ENCODE measurements at regions not wholly inside any gene's neighbourhood (a gene's known extent, or its start where the extent isn't known, plus 50 kb on each side); places are given as distances from the start of the nearest gene placed in this dataset.

DNA sequence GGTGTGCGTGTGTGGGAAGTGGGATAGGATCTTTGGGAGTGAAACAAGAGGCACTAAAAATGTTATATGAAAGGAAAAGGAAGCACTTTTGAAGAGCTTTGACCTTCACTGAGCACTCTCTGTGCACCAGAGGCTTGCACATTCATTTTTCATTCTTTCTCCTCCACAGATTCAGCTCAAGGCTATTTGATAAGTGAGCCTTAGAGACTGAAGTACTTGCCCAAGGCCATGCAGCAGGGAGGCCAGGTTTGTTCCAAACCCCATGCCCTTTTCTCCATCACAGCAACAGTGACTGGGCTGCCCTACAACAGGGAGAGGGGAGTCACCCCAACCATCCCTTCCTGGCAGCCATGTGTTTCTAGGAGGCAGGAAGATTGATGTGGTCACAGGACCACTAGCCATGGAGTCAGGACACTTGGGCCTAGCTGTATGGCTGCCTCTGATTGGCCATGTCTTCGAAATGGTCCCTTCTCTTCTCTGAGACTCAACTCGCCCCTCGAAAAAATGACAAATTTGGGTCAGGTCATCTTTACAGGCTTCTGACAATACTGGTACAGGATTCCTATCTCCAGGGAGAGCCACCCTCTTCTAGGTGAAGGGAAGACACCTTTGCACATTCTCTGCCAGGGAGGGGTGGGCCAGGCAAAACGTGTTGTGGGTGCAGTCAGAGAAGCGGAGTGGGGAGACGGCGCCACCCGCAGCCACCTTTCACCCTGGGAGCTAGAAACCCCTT is 123.5 kb upstream of the MYCN start:
- H3K27ac ChIP-seq (ENCODE audit: low read depth, low read length) = no peak overlapping the region

DNA sequence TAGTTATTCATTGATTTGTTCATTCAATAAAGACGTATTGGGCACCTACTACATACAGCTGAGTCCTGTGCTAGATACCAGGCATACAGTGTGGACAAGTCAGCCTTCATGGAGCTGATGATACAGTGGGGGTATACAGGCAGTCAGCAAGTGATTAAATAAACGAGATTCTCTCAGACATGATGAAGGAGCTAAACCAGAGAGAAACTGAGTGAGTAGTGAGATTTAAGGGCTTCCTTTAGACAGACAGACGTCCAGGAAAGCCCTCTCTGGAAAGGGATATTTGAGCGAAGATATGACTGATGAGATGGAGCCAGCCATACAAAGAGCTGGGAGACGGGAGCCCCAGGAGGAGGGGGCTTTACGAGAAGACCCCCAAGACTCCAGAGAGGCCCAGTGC is 122.6 kb upstream of the MYCN start:
- 82% methylated on average over 6 of the region's 6 CpGs for WGBS (ENCODE audit: insufficient coverage)
- H3K27ac ChIP-seq (ENCODE audit: low read depth, low read length) = no peak overlapping the region
- H3K36me3 ChIP-seq (ENCODE audit: control insufficient read depth, insufficient read depth, low read length) = no peaks in the 10 kb centered on the region

More for the DNA sequence above, 123.5 kb upstream of the MYCN start:
- no peak overlapping the region for H3K4me3 ChIP-seq (ENCODE audit: low read depth, low read length)
- H3K4me1 ChIP-seq (ENCODE audit: control insufficient read depth, insufficient read depth, low read length) = peaks cover 25% of the 10 kb centered on the region
- no peaks in the 10 kb centered on the region for H3K9me3 ChIP-seq (ENCODE audit: control insufficient read depth, insufficient read depth, low read length)
- peaks cover 6% of the 10 kb centered on the region for H3K27me3 ChIP-seq (ENCODE audit: control insufficient read depth, insufficient read depth, low read length)
- no peaks in the 10 kb centered on the region for H3K36me3 ChIP-seq (ENCODE audit: control insufficient read depth, insufficient read depth, low read length)
- 87% methylated on average over 6 of the region's 9 CpGs for WGBS (ENCODE audit: insufficient coverage)
- DNase-seq (ENCODE audit: low read depth in 4 of 6, low spot score in 6 of 6) = no peak

GRCh38 chr2:15818318-15818753 is 122.0 kb upstream of the MYCN start:
- peaks cover 6% of the 10 kb centered on the region for H3K27me3 ChIP-seq (ENCODE audit: control insufficient read depth, insufficient read depth, low read length)
- no peak overlapping the region for H3K27ac ChIP-seq (ENCODE audit: low read depth, low read length)
- 28% methylated on average over 13 of the region's 14 CpGs for WGBS (ENCODE audit: insufficient coverage)
- no peak overlapping the region for H3K4me3 ChIP-seq (ENCODE audit: low read depth, low read length)
- H3K4me1 ChIP-seq (ENCODE audit: control insufficient read depth, insufficient read depth, low read length) = peaks cover 25% of the 10 kb centered on the region
- H3K9me3 ChIP-seq (ENCODE audit: control insufficient read depth, insufficient read depth, low read length) = no peaks in the 10 kb centered on the region
- H3K36me3 ChIP-seq (ENCODE audit: control insufficient read depth, insufficient read depth, low read length) = no peaks in the 10 kb centered on the region
- DNase-seq (ENCODE audit: low read depth in 4 of 6, low spot score in 6 of 6) = peak in 2 of 6 donors; percentile 44 to 78

More for the DNA sequence above, 122.6 kb upstream of the MYCN start:
- no peak for DNase-seq (ENCODE audit: low read depth in 4 of 6, low spot score in 6 of 6)
- no peak overlapping the region for H3K4me3 ChIP-seq (ENCODE audit: low read depth, low read length)
- H3K9me3 ChIP-seq (ENCODE audit: control insufficient read depth, insufficient read depth, low read length) = no peaks in the 10 kb centered on the region
- H3K4me1 ChIP-seq (ENCODE audit: control insufficient read depth, insufficient read depth, low read length) = peaks cover 25% of the 10 kb centered on the region
- H3K27me3 ChIP-seq (ENCODE audit: control insufficient read depth, insufficient read depth, low read length) = peaks cover 6% of the 10 kb centered on the region

DNA sequence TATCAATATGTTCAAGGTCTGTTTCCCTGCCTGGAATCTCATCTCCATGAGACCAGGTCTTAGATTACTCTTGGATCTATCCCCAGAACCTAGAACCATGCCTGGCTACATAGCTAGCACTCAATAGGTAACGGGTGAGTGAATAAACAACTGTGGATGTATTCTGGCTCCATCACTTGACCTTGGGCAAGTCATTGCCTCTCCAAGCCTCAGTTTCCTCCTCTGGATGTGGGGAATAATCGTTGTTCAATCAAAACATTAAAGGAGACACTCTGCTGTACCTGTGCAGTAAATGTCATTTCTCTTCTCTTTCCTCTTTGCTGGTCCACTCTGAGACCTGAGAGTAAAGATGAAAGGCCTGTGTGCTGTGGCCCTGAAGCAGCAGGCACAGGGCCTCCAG is 121.5 kb upstream of the MYCN start:
- Histone ChIP-seq H3K4me1 (ENCODE audit: control insufficient read depth, insufficient read depth, low read length) (peaks cover 21% of the 10 kb centered on the region), H3K4me3 (ENCODE audit: low read depth, low read length) (no peak overlapping the region), H3K36me3 (ENCODE audit: control insufficient read depth, insufficient read depth, low read length) (no peaks in the 10 kb centered on the region), H3K27ac (ENCODE audit: low read depth, low read length) (no peak overlapping the region), H3K27me3 (ENCODE audit: control insufficient read depth, insufficient read depth, low read length) (peaks cover 6% of the 10 kb centered on the region), H3K9me3 (ENCODE audit: control insufficient read depth, insufficient read depth, low read length) (no peaks in the 10 kb centered on the region)
- no peak for DNase-seq (ENCODE audit: low read depth in 4 of 6, low spot score in 6 of 6)
- no CpG with 5 or more reads among the region's 2 CpGs for WGBS (ENCODE audit: insufficient coverage)

- no peaks in the 10 kb centered on the region for H3K36me3 ChIP-seq (ENCODE audit: control insufficient read depth, insufficient read depth, low read length)
- 66% methylated on average over 5 of the region's 10 CpGs for WGBS (ENCODE audit: insufficient coverage)
- H3K4me3 ChIP-seq (ENCODE audit: low read depth, low read length) = no peak overlapping the region
- no peak for DNase-seq (ENCODE audit: low read depth in 4 of 6, low spot score in 6 of 6)
- H3K9me3 ChIP-seq (ENCODE audit: control insufficient read depth, insufficient read depth, low read length) = no peaks in the 10 kb centered on the region
- no peak overlapping the region for H3K27ac ChIP-seq (ENCODE audit: low read depth, low read length)
- peaks cover 6% of the 10 kb centered on the region for H3K27me3 ChIP-seq (ENCODE audit: control insufficient read depth, insufficient read depth, low read length)
- H3K4me1 ChIP-seq (ENCODE audit: control insufficient read depth, insufficient read depth, low read length) = peaks cover 20% of the 10 kb centered on the region
These were observed 120.6 kb upstream of the MYCN start for GRCh38 chr2:15819562-15820256.

DNA sequence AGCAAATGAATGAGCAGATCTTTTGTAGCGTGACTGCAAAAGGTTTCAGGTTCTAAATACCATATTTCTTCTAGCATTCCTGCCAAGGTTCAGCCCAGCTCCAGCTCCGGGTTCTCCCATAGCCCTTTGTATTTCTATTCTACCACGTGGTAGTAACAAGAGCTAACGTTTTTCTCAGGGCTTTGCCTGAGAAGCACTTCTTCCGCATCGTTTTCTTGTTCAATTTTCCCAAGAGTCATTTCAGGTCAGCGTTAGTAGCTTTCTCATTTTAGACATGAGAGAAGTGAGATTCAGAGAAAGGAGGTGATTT is 120.1 kb upstream of the MYCN start:
- Histone ChIP-seq H3K9me3 (ENCODE audit: control insufficient read depth, insufficient read depth, low read length) (no peaks in the 10 kb centered on the region), H3K27me3 (ENCODE audit: control insufficient read depth, insufficient read depth, low read length) (peaks cover 6% of the 10 kb centered on the region), H3K4me1 (ENCODE audit: control insufficient read depth, insufficient read depth, low read length) (peaks cover 20% of the 10 kb centered on the region), H3K27ac (ENCODE audit: low read depth, low read length) (no peak overlapping the region), H3K36me3 (ENCODE audit: control insufficient read depth, insufficient read depth, low read length) (no peaks in the 10 kb centered on the region), H3K4me3 (ENCODE audit: low read depth, low read length) (no peak overlapping the region)
- no peak for DNase-seq (ENCODE audit: low read depth in 4 of 6, low spot score in 6 of 6)
- WGBS (ENCODE audit: insufficient coverage) = 46% methylated on average over 3 of the region's 7 CpGs

DNA sequence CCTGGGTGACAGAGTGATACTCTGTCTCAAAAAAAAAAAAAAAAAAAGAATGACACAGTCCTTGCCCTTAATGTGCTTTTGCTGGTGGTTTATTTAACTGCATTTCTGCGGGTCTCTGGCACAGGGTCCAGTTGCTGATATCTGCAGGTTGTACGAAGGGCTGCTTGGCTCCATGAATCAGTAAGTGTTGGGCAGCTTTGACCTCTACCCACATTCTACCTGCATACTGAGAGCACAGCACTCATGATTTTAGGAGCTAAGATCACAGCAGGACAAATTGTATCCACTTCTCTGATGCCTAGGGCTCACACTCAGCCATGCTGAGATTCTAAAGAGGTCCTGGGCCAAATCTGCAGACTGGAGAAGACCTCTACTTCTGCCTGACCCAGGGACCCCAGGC is 119.4 kb upstream of the MYCN start:
- H3K9me3 ChIP-seq (ENCODE audit: control insufficient read depth, insufficient read depth, low read length) = no peaks in the 10 kb centered on the region
- H3K4me1 ChIP-seq (ENCODE audit: control insufficient read depth, insufficient read depth, low read length) = peaks cover 20% of the 10 kb centered on the region
- WGBS (ENCODE audit: insufficient coverage) = 94% methylated on average over 2 of the region's 2 CpGs
- H3K27ac ChIP-seq (ENCODE audit: low read depth, low read length) = no peak overlapping the region
- no peaks in the 10 kb centered on the region for H3K36me3 ChIP-seq (ENCODE audit: control insufficient read depth, insufficient read depth, low read length)
- no peak for DNase-seq (ENCODE audit: low read depth in 4 of 6, low spot score in 6 of 6)
- no peak overlapping the region for H3K4me3 ChIP-seq (ENCODE audit: low read depth, low read length)
- peaks cover 6% of the 10 kb centered on the region for H3K27me3 ChIP-seq (ENCODE audit: control insufficient read depth, insufficient read depth, low read length)

GRCh38 chr2:15822151-15823044 is 118.0 kb upstream of the MYCN start:
- H3K36me3 ChIP-seq (ENCODE audit: control insufficient read depth, insufficient read depth, low read length) = no peaks in the 10 kb centered on the region
- no peak for DNase-seq (ENCODE audit: low read depth in 4 of 6, low spot score in 6 of 6)
- H3K4me3 ChIP-seq (ENCODE audit: low read depth, low read length) = no peak overlapping the region
- 97% methylated on average over 6 of the region's 9 CpGs for WGBS (ENCODE audit: insufficient coverage)
- peaks cover 11% of the 10 kb centered on the region for H3K27me3 ChIP-seq (ENCODE audit: control insufficient read depth, insufficient read depth, low read length)
- no peaks in the 10 kb centered on the region for H3K9me3 ChIP-seq (ENCODE audit: control insufficient read depth, insufficient read depth, low read length)
- no peak overlapping the region for H3K27ac ChIP-seq (ENCODE audit: low read depth, low read length)
- peaks cover 26% of the 10 kb centered on the region for H3K4me1 ChIP-seq (ENCODE audit: control insufficient read depth, insufficient read depth, low read length)

DNA sequence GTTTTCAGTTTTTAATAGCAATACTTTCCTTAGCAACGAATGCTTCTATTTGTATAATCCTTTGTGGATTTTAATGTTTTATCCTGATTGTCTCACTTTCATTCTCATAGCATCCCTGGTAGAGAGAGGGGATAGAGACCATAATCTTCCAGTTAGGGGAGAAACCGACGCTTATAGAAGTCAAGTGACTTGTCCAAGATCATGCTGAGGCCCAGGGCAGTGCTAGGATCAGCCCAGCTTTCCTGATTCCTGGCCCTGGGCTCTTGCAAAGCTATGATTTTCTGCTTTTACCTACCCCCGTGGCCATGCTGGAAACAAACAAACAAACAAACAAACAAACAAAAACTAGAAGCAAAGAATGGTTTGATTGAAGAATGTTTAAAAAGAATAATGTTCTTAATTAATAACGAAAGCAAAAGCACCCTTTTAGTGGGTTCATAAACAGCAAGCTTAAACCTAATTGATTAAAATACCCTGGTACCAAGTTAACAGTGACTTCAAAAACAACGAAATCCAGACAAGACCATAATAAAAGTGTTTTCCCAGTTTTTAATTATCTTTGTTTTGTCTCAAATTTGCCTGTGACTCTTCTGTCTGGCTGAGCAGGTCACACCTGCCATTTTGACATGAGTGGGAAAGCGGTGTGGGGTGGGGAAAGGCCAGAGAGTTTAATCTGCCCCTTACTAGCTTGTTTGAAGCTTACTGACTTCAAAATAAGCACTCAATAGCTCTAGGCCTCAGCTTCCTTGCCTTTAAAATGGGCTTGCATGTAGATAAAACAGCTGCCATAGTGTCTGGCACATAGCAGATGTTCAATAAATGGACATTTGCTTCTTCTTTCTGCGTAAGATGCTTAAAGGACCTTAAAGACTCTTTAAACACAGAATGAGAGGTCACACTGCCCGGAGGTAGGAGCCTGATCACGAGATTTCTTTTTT is 116.6 kb upstream of the MYCN start:
- H3K27ac ChIP-seq (ENCODE audit: low read depth, low read length) = no peak overlapping the region
- peaks cover 16% of the 10 kb centered on the region for H3K4me1 ChIP-seq (ENCODE audit: control insufficient read depth, insufficient read depth, low read length)
- H3K36me3 ChIP-seq (ENCODE audit: control insufficient read depth, insufficient read depth, low read length) = no peaks in the 10 kb centered on the region
- WGBS (ENCODE audit: insufficient coverage) = 95% methylated on average over 5 of the region's 10 CpGs
- H3K9me3 ChIP-seq (ENCODE audit: control insufficient read depth, insufficient read depth, low read length) = no peaks in the 10 kb centered on the region
- no peak overlapping the region for H3K4me3 ChIP-seq (ENCODE audit: low read depth, low read length)
- DNase-seq (ENCODE audit: low read depth in 4 of 6, low spot score in 6 of 6) = no peak
- peaks cover 8% of the 10 kb centered on the region for H3K27me3 ChIP-seq (ENCODE audit: control insufficient read depth, insufficient read depth, low read length)

Measured in spinal cord (tissue), 9 donors.